ENCODE measurements at regions not wholly inside any gene's neighbourhood (a gene's known extent, or its start where the extent isn't known, plus 50 kb on each side); places are given as distances from the start of the nearest gene placed in this dataset.
"Not testable (repeated sequence)": the region's sequence is repeated elsewhere in the genome, so short reads cannot be mapped to it uniquely, and the experiment has no call there.

- no peak for DNase-seq
These were observed 54.7 kb upstream of the PGM2 start for GRCh38 chr4:37771771-37772170.

GRCh38 chr4:37770016-37770415, 56.5 kb upstream of the PGM2 start:
- DNase-seq: no peak

- DNase-seq: no peak
These were observed 57.0 kb upstream of the PGM2 start for GRCh38 chr4:37769391-37769989.

GRCh38 chr4:37767546-37767945, 58.9 kb upstream of the PGM2 start:
- DNase-seq: peak in 1 of 14 donors; percentile 11

GRCh38 chr4:37767019-37767418, 59.5 kb upstream of the PGM2 start:
- DNase-seq: no peak

GRCh38 chr4:37765741-37766140, 60.7 kb upstream of the PGM2 start:
- no peak for DNase-seq

GRCh38 chr4:37763831-37764230, 62.7 kb upstream of the PGM2 start:
- DNase-seq: no peak

GRCh38 chr4:37762991-37763368, 63.5 kb upstream of the PGM2 start:
- no peak for DNase-seq

GRCh38 chr4:37762294-37762990, 64.0 kb upstream of the PGM2 start:
- no peak for DNase-seq

- no peak for DNase-seq
These were observed 65.6 kb upstream of the PGM2 start for GRCh38 chr4:37760840-37761239.

GRCh38 chr4:37759833-37760232, 66.7 kb upstream of the PGM2 start:
- DNase-seq: no peak

- DNase-seq: no peak
These were observed 68.3 kb upstream of the PGM2 start for GRCh38 chr4:37758226-37758625.

- no peak for DNase-seq
These were observed 68.7 kb upstream of the PGM2 start for GRCh38 chr4:37757761-37758160.

GRCh38 chr4:37757121-37757520, 69.4 kb upstream of the PGM2 start:
- DNase-seq: no peak

- peak in 3 of 14 donors; percentile 8 to 20 (median 19) for DNase-seq
These were observed 68.4 kb upstream of the RELL1 start for GRCh38 chr4:37754410-37755185.

GRCh38 chr4:37749398-37749988, 63.3 kb upstream of the RELL1 start:
- DNase-seq: peak in 1 of 14 donors; percentile 5

GRCh38 chr4:37748485-37748884, 62.3 kb upstream of the RELL1 start:
- peak in 1 of 14 donors; percentile 85 for DNase-seq

GRCh38 chr4:37747772-37748330, 61.7 kb upstream of the RELL1 start:
- no peak for DNase-seq

- DNase-seq: not testable (repeated sequence)
These were observed 60.7 kb upstream of the RELL1 start for GRCh38 chr4:37746852-37747251.

GRCh38 chr4:37745946-37746345, 59.8 kb upstream of the RELL1 start:
- DNase-seq: no peak

- DNase-seq: no peak
These were observed 56.0 kb upstream of the RELL1 start for GRCh38 chr4:37742149-37742548.

GRCh38 chr4:37741564-37741963, 55.4 kb upstream of the RELL1 start:
- no peak for DNase-seq

GRCh38 chr4:37740546-37740945, 54.4 kb upstream of the RELL1 start:
- DNase-seq: no peak
